ENCODE measurements at regions not wholly inside any gene's neighbourhood (a gene's known extent, or its start where the extent isn't known, plus 50 kb on each side); places are given as distances from the start of the nearest gene placed in this dataset.

- H3K9me3 Mint-ChIP-seq (ENCODE audit: unreplicated experiment), result no peaks in the 10 kb centered on the region
- H3K9me3 ChIP-seq, result no peaks in the 10 kb centered on the region
- DNase-seq, result no peak
- BruUV-seq (replicated peaks), result no TSS peak
- CTCF ChIA-PET, result no interaction called here
- no peak overlapping the region for H3K4me3 ChIP-seq (ENCODE audit: low read depth, low read length)
- POLR2A ChIA-PET, result no interaction called here
- H3K27me3 Mint-ChIP-seq (ENCODE audit: insufficient read depth, unreplicated experiment), result no peaks in the 10 kb centered on the region
- intact Hi-C loops (cut with micrococcal nuclease; ENCODE audit: unreplicated experiment), result no loop called here
- H3K27ac Mint-ChIP-seq (ENCODE audit: unreplicated experiment), result no peak overlapping the region
- TF ChIP-seq CTCF (IDR thresholded peaks at IDR 0.05; ENCODE audit: insufficient read depth in 1 of 2, low read depth in 1 of 2, low read length in 1 of 2, severe bottlenecking in 1 of 2, unreplicated experiment in 1 of 2), result no peak
- H3K36me3 ChIP-seq (ENCODE audit: control insufficient read depth, insufficient read depth, low read length), result no peaks in the 10 kb centered on the region
- H3K27me3 ChIP-seq (replicated peaks; ENCODE audit: control insufficient read depth, insufficient read depth, low read length), result no peaks in the 10 kb centered on the region
- no peaks in the 10 kb centered on the region for H3K36me3 Mint-ChIP-seq (ENCODE audit: insufficient read depth, unreplicated experiment)
- no peaks in the 10 kb centered on the region for H3K4me1 ChIP-seq
- no peaks in the 10 kb centered on the region for H3K4me1 Mint-ChIP-seq (ENCODE audit: low read depth, unreplicated experiment)
- no peak overlapping the region for H3K4me3 Mint-ChIP-seq (ENCODE audit: unreplicated experiment)
Observed at GRCh38 chr3:20572473-20572872, 386.5 kb upstream of the SGO1 start.

DNA sequence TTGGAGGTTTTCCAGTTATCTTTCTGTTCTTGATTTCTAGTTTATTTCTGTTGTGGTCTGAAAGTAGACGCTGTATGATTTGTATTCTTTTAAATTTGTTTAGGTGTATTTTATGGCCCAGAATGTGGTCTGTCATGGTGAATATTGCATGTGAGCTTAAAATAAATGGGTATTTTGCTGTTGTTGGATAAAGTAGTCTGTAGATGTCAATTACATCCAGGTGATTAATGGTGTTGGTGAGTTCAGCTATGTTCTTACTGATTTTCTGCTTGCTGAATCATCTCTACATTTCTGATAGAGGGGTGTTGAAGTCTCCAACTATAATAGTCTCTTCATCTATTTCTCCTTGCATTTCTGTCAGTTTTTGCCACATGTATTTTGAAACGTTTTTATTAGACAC lies 383.3 kb upstream of the SGO1 start:
- no peak overlapping the region for H3K4me3 ChIP-seq (ENCODE audit: low read depth, low read length)
- no peak overlapping the region for H3K4me3 Mint-ChIP-seq (ENCODE audit: unreplicated experiment)
- DNase-seq, result no peak
- no peaks in the 10 kb centered on the region for H3K36me3 ChIP-seq (ENCODE audit: control insufficient read depth, insufficient read depth, low read length)
- BruUV-seq (replicated peaks), result no TSS peak
- H3K27me3 Mint-ChIP-seq (ENCODE audit: insufficient read depth, unreplicated experiment), result no peaks in the 10 kb centered on the region
- no peak for TF ChIP-seq CTCF (IDR thresholded peaks at IDR 0.05; ENCODE audit: insufficient read depth in 1 of 2, low read depth in 1 of 2, low read length in 1 of 2, severe bottlenecking in 1 of 2, unreplicated experiment in 1 of 2)
- H3K27me3 ChIP-seq (replicated peaks; ENCODE audit: control insufficient read depth, insufficient read depth, low read length), result no peaks in the 10 kb centered on the region
- ChIA-PET POLR2A (no interaction called here), CTCF (no interaction called here)
- no peaks in the 10 kb centered on the region for H3K9me3 ChIP-seq
- intact Hi-C loops (cut with micrococcal nuclease; ENCODE audit: unreplicated experiment), result no loop called here
- H3K4me1 Mint-ChIP-seq (ENCODE audit: low read depth, unreplicated experiment), result no peaks in the 10 kb centered on the region
- H3K27ac Mint-ChIP-seq (ENCODE audit: unreplicated experiment), result no peak overlapping the region
- no peaks in the 10 kb centered on the region for H3K9me3 Mint-ChIP-seq (ENCODE audit: unreplicated experiment)
- no peaks in the 10 kb centered on the region for H3K4me1 ChIP-seq
- H3K36me3 Mint-ChIP-seq (ENCODE audit: insufficient read depth, unreplicated experiment), result no peaks in the 10 kb centered on the region

DNA sequence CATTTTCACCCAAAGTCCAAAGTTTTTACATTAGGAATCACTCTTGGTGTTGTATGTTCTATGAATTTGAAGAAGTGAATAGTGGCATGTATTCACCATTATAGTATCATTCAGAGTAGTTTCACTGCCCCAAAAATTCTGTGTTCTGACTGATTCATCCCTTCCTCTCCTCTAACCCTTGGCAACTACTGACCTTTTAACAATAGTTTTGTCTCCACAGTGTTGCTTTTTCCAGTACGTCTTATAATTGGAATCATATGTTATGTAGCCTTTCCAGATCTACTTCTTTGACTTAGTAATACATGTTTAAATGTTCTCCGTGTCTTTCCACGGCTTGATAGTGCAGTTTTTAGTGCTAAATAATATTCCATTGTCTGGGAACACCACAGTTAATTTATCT lies 379.0 kb upstream of the SGO1 start:
- ChIA-PET POLR2A (no interaction called here), CTCF (no interaction called here)
- no peak for DNase-seq
- H3K36me3 Mint-ChIP-seq (ENCODE audit: insufficient read depth, unreplicated experiment), result no peaks in the 10 kb centered on the region
- Histone ChIP-seq H3K4me3 (ENCODE audit: low read depth, low read length) (no peak overlapping the region), H3K27me3 (replicated peaks; ENCODE audit: control insufficient read depth, insufficient read depth, low read length) (no peaks in the 10 kb centered on the region), H3K9me3 (no peaks in the 10 kb centered on the region), H3K4me1 (no peaks in the 10 kb centered on the region), H3K36me3 (ENCODE audit: control insufficient read depth, insufficient read depth, low read length) (no peaks in the 10 kb centered on the region)
- no peaks in the 10 kb centered on the region for H3K9me3 Mint-ChIP-seq (ENCODE audit: unreplicated experiment)
- intact Hi-C loops (cut with micrococcal nuclease; ENCODE audit: unreplicated experiment), result no loop called here
- H3K27me3 Mint-ChIP-seq (ENCODE audit: insufficient read depth, unreplicated experiment), result no peaks in the 10 kb centered on the region
- BruUV-seq (replicated peaks), result no TSS peak
- no peak overlapping the region for H3K4me3 Mint-ChIP-seq (ENCODE audit: unreplicated experiment)
- no peak overlapping the region for H3K27ac Mint-ChIP-seq (ENCODE audit: unreplicated experiment)
- no peaks in the 10 kb centered on the region for H3K4me1 Mint-ChIP-seq (ENCODE audit: low read depth, unreplicated experiment)
- no peak for TF ChIP-seq CTCF (IDR thresholded peaks at IDR 0.05; ENCODE audit: insufficient read depth in 1 of 2, low read depth in 1 of 2, low read length in 1 of 2, severe bottlenecking in 1 of 2, unreplicated experiment in 1 of 2)

Data from Caco-2 (cell line).